Astrocyte (in vitro differentiated cells and primary cell): ENCODE measurements at regions not wholly inside any gene's neighbourhood (a gene's known extent, or its start where the extent isn't known, plus 50 kb on each side); places are given as distances from the start of the nearest gene placed in this dataset.

Experiments
- DNase-seq: peaks from one replicate; pipeline ENCODE4 v3.0.0-alpha.2; 2010; ENCODE audit warnings: low read depth
- FAIRE-seq: peaks from 2 replicates; lab custom pipeline; 2011; peaks lifted over from hg19 to GRCh38; lab: Jason Lieb, UNC
- H2AFZ ChIP-seq: 2 replicates; pipeline ENCODE4 v1.6.0; 2012; ENCODE audit warnings: low read depth, low read length, inconsistent platforms
- H3K27ac ChIP-seq: 2 replicates; pipeline ENCODE4 v1.5.1; 2011; ENCODE audit warnings: low read depth, low read length, inconsistent platforms
- H3K27me3 ChIP-seq: 2 replicates; pipeline ENCODE4 v1.6.0; 2011; ENCODE audit warnings: low read length, inconsistent platforms; ENCODE audit not compliant: insufficient read depth
- H3K36me3 ChIP-seq: 2 replicates; pipeline ENCODE4 v1.5.1; 2011; ENCODE audit warnings: low read length, inconsistent platforms; ENCODE audit not compliant: insufficient read depth
- H3K4me1 ChIP-seq: 2 replicates; pipeline ENCODE4 v1.5.1; 2011; ENCODE audit warnings: low read length, inconsistent platforms; ENCODE audit not compliant: insufficient read depth
- H3K4me2 ChIP-seq: 2 replicates; pipeline ENCODE4 v1.6.0; 2012; ENCODE audit warnings: low read length, inconsistent platforms
- H3K4me3 ChIP-seq: 2 replicates; pipeline ENCODE4 v1.5.1; 2011; ENCODE audit warnings: low read depth, mild to moderate bottlenecking, low read length, inconsistent platforms; ENCODE audit not compliant: insufficient read depth
- H3K79me2 ChIP-seq: 2 replicates; pipeline ENCODE4 v1.6.0; 2012; ENCODE audit warnings: mild to moderate bottlenecking, low read length, inconsistent platforms; ENCODE audit not compliant: insufficient read depth
- H3K9ac ChIP-seq: 2 replicates; pipeline ENCODE4 v1.6.0; 2012; ENCODE audit warnings: mild to moderate bottlenecking, low read length, inconsistent platforms
- H3K9me3 ChIP-seq: 2 replicates; pipeline ENCODE4 v1.5.1; 2012; ENCODE audit warnings: low read depth, mild to moderate bottlenecking, low read length, inconsistent platforms; ENCODE audit not compliant: insufficient read depth
- H4K20me1 ChIP-seq: 2 replicates; pipeline ENCODE4 v1.6.0; 2012; ENCODE audit warnings: low read length, inconsistent platforms; ENCODE audit not compliant: insufficient read depth
- H3K27ac Mint-ChIP-seq: one replicate; pipeline ENCODE4 v1.8.0; 2021; ENCODE audit warnings: mild to moderate bottlenecking, mixed read lengths; ENCODE audit not compliant: unreplicated experiment
- H3K27me3 Mint-ChIP-seq: one replicate; pipeline ENCODE4 v1.8.0; 2021; ENCODE audit warnings: low read depth, mixed read lengths; ENCODE audit not compliant: unreplicated experiment
- H3K36me3 Mint-ChIP-seq: one replicate; pipeline ENCODE4 v1.8.0; 2021; ENCODE audit warnings: low read depth, mixed read lengths; ENCODE audit not compliant: unreplicated experiment
- H3K4me1 Mint-ChIP-seq: one replicate; pipeline ENCODE4 v1.8.0; 2021; ENCODE audit warnings: low read depth, mixed read lengths; ENCODE audit not compliant: unreplicated experiment
- H3K4me3 Mint-ChIP-seq: one replicate; pipeline ENCODE4 v1.8.0; 2021; ENCODE audit warnings: mild to moderate bottlenecking, moderate library complexity, mixed read lengths; ENCODE audit not compliant: unreplicated experiment
- H3K9me3 Mint-ChIP-seq: one replicate; pipeline ENCODE4 v1.8.0; 2021; ENCODE audit warnings: mild to moderate bottlenecking, mixed read lengths; ENCODE audit not compliant: unreplicated experiment
- CTCF ChIP-seq: IDR thresholded peaks from 2 replicates; pipeline ENCODE4 v1.5.1; 2011; ENCODE audit warnings: low read depth, mild to moderate bottlenecking, inconsistent platforms, low read length, moderate library complexity; ENCODE audit not compliant: insufficient read depth
- EZH2 ChIP-seq: IDR thresholded peaks from 2 replicates; pipeline ENCODE4 v1.6.1; 2012; ENCODE audit warnings: mild to moderate bottlenecking, low read length, inconsistent platforms; ENCODE audit not compliant: insufficient read depth

GRCh38 chr1:11594222-11594621 is 60.0 kb downstream of the FBXO2 start:
- Mint-ChIP-seq H3K27me3 (peaks cover 26% of the 10 kb centered on the region), H3K4me1 (no peaks in the 10 kb centered on the region), H3K36me3 (no peaks in the 10 kb centered on the region), H3K27ac (no peak overlapping the region), H3K9me3 (peaks cover 11% of the 10 kb centered on the region), H3K4me3 (no peak overlapping the region)
- no peaks in the 10 kb centered on the region for H3K79me2 ChIP-seq
- peaks cover 2% of the 10 kb centered on the region for H3K27me3 ChIP-seq
- H3K9me3 ChIP-seq = no peaks in the 10 kb centered on the region
- H3K4me2 ChIP-seq = no peak overlapping the region
- no peaks in the 10 kb centered on the region for H3K4me1 ChIP-seq
- H3K27ac ChIP-seq = no peak overlapping the region
- no peak overlapping the region for H3K9ac ChIP-seq
- TF ChIP-seq CTCF (peak; percentile 12), EZH2 (no peak)
- no peaks in the 10 kb centered on the region for H3K36me3 ChIP-seq
- FAIRE-seq = no peak
- H2AFZ ChIP-seq = no peak overlapping the region
- DNase-seq = peak; percentile 2
- no peaks in the 10 kb centered on the region for H4K20me1 ChIP-seq
- no peak overlapping the region for H3K4me3 ChIP-seq

- no peak overlapping the region for H3K27ac ChIP-seq
- H3K79me2 ChIP-seq = no peaks in the 10 kb centered on the region
- DNase-seq = no peak
- H4K20me1 ChIP-seq = no peaks in the 10 kb centered on the region
- H3K9me3 ChIP-seq = no peaks in the 10 kb centered on the region
- Mint-ChIP-seq H3K27ac (no peak overlapping the region), H3K4me1 (no peaks in the 10 kb centered on the region), H3K36me3 (no peaks in the 10 kb centered on the region), H3K27me3 (peaks cover 23% of the 10 kb centered on the region), H3K9me3 (peaks cover 11% of the 10 kb centered on the region), H3K4me3 (no peak overlapping the region)
- no peaks in the 10 kb centered on the region for H3K36me3 ChIP-seq
- no peaks in the 10 kb centered on the region for H3K4me1 ChIP-seq
- H3K4me3 ChIP-seq = no peak overlapping the region
- H3K27me3 ChIP-seq = peaks cover 2% of the 10 kb centered on the region
- FAIRE-seq = no peak
- no peak overlapping the region for H3K4me2 ChIP-seq
- no peak for TF ChIP-seq EZH2
- H2AFZ ChIP-seq = no peak overlapping the region
- no peak overlapping the region for H3K9ac ChIP-seq
Measured at GRCh38 chr1:11592752-11593151, 61.5 kb downstream of the FBXO2 start.

GRCh38 chr1:11590395-11590794 is 63.8 kb downstream of the FBXO2 start:
- no peaks in the 10 kb centered on the region for H3K36me3 Mint-ChIP-seq
- FAIRE-seq (no peak), DNase-seq (no peak)
- peaks cover 37% of the 10 kb centered on the region for H3K27me3 Mint-ChIP-seq
- no peak overlapping the region for H3K27ac Mint-ChIP-seq
- TF ChIP-seq CTCF (no peak), EZH2 (no peak)
- peaks cover 9% of the 10 kb centered on the region for H3K9me3 Mint-ChIP-seq
- no peak overlapping the region for H3K4me3 Mint-ChIP-seq
- H3K4me2 ChIP-seq = no peak overlapping the region
- no peaks in the 10 kb centered on the region for H3K79me2 ChIP-seq
- no peaks in the 10 kb centered on the region for H3K4me1 ChIP-seq
- H3K27ac ChIP-seq = no peak overlapping the region
- H2AFZ ChIP-seq = no peak overlapping the region
- no peak overlapping the region for H3K9ac ChIP-seq
- H3K4me3 ChIP-seq = no peak overlapping the region
- H4K20me1 ChIP-seq = no peaks in the 10 kb centered on the region
- H3K27me3 ChIP-seq = peaks cover 5% of the 10 kb centered on the region
- H3K9me3 ChIP-seq = no peaks in the 10 kb centered on the region
- no peaks in the 10 kb centered on the region for H3K36me3 ChIP-seq
- no peaks in the 10 kb centered on the region for H3K4me1 Mint-ChIP-seq
